ENCODE measurements at regions not wholly inside any gene's neighbourhood (a gene's known extent, or its start where the extent isn't known, plus 50 kb on each side); places are given as distances from the start of the nearest gene placed in this dataset.

- TF ChIP-seq, protein P1, sequence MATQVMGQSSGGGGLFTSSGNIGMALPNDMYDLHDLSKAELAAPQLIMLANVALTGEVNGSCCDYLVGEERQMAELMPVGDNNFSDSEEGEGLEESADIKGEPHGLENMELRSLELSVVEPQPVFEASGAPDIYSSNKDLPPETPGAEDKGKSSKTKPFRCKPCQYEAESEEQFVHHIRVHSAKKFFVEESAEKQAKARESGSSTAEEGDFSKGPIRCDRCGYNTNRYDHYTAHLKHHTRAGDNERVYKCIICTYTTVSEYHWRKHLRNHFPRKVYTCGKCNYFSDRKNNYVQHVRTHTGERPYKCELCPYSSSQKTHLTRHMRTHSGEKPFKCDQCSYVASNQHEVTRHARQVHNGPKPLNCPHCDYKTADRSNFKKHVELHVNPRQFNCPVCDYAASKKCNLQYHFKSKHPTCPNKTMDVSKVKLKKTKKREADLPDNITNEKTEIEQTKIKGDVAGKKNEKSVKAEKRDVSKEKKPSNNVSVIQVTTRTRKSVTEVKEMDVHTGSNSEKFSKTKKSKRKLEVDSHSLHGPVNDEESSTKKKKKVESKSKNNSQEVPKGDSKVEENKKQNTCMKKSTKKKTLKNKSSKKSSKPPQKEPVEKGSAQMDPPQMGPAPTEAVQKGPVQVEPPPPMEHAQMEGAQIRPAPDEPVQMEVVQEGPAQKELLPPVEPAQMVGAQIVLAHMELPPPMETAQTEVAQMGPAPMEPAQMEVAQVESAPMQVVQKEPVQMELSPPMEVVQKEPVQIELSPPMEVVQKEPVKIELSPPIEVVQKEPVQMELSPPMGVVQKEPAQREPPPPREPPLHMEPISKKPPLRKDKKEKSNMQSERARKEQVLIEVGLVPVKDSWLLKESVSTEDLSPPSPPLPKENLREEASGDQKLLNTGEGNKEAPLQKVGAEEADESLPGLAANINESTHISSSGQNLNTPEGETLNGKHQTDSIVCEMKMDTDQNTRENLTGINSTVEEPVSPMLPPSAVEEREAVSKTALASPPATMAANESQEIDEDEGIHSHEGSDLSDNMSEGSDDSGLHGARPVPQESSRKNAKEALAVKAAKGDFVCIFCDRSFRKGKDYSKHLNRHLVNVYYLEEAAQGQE (IDR thresholded peaks at IDR 0.05; ENCODE audit: insufficient read depth in 1 of 2, low read depth in 2 of 2, low read length in 2 of 2), result no peak
- TF ChIP-seq POLR2AphosphoS5 (IDR thresholded peaks at IDR 0.05; ENCODE audit: low read depth, low read length), result no peak
These were observed 233.8 kb downstream of the GABRG2 start for GRCh38 chr5:162301356-162301755.
